BJ (cell line): ENCODE measurements at regions not wholly inside any gene's neighbourhood (a gene's known extent, or its start where the extent isn't known, plus 50 kb on each side); places are given as distances from the start of the nearest gene placed in this dataset.

Experiments used
- CTCF ChIA-PET: fragments of 350-600 bp; formaldehyde crosslinking; extraction: SDS; loops from one replicate; lab custom pipeline; 2021; ENCODE audit warnings: antibody characterized with exemption, inconsistent platforms; lab: Yijun Ruan, JAX
- POLR2A ChIA-PET: fragments of 300-600 bp; sonication (Branson Sonifier 250); formaldehyde crosslinking; extraction: SDS; loops from one replicate; lab custom pipeline; 2021; ENCODE audit warnings: antibody characterized with exemption; lab: Charles Lee
- DNase-seq: peaks from one replicate; pipeline ENCODE4 v3.0.0-alpha.2; 2011; ENCODE audit warnings: low read depth
- H3K27me3 ChIP-seq: 2 replicates; pipeline ENCODE4 v1.6.0; 2011; ENCODE audit warnings: low read length; ENCODE audit not compliant: control insufficient read depth, insufficient read depth
- H3K36me3 ChIP-seq: 2 replicates; pipeline ENCODE4 v1.5.1; 2011; ENCODE audit warnings: low read length; ENCODE audit not compliant: control insufficient read depth, insufficient read depth
- H3K4me3 ChIP-seq: 2 replicates; pipeline ENCODE4 v1.5.1; 2011; ENCODE audit warnings: low read depth, mild to moderate bottlenecking, control low read depth, low read length
- CTCF ChIP-seq: IDR thresholded peaks from 2 replicates; pipeline ENCODE4 v1.5.1; 2011; ENCODE audit warnings: low read depth, mild to moderate bottlenecking, control low read depth, inconsistent platforms, low read length, moderate library complexity; ENCODE audit not compliant: insufficient read depth

- POLR2A ChIA-PET = no interaction called here
- no peak for TF ChIP-seq CTCF
Measured at GRCh38 chr10:107873007-107873406, 708.5 kb upstream of the SORCS1 start.

GRCh38 chr10:107865691-107866090 is 701.2 kb upstream of the SORCS1 start:
- H3K4me3 ChIP-seq = no peak overlapping the region
- TF ChIP-seq CTCF = no peak
- no peaks in the 10 kb centered on the region for H3K36me3 ChIP-seq
- ChIA-PET CTCF (no interaction called here), POLR2A (no interaction called here)
- no peaks in the 10 kb centered on the region for H3K27me3 ChIP-seq
- no peak for DNase-seq

More at GRCh38 chr10:107873007-107873406, 708.5 kb upstream of the SORCS1 start:
- H3K4me3 ChIP-seq = no peak overlapping the region
- no peaks in the 10 kb centered on the region for H3K27me3 ChIP-seq
- DNase-seq = no peak
- H3K36me3 ChIP-seq = no peaks in the 10 kb centered on the region
- CTCF ChIA-PET = no interaction called here

- ChIA-PET POLR2A (no interaction called here), CTCF (no interaction called here)
- TF ChIP-seq CTCF = no peak
- Histone ChIP-seq H3K27me3 (no peaks in the 10 kb centered on the region), H3K36me3 (no peaks in the 10 kb centered on the region), H3K4me3 (no peak overlapping the region)
- no peak for DNase-seq
Measured at GRCh38 chr10:107859065-107859464, 694.6 kb upstream of the SORCS1 start.

- Histone ChIP-seq H3K36me3 (no peaks in the 10 kb centered on the region), H3K4me3 (no peak overlapping the region), H3K27me3 (no peaks in the 10 kb centered on the region)
- TF ChIP-seq CTCF = no peak
- POLR2A ChIA-PET = no interaction called here
- no peak for DNase-seq
- CTCF ChIA-PET = no interaction called here
Measured at GRCh38 chr10:107856047-107856315, 691.5 kb upstream of the SORCS1 start.

GRCh38 chr10:107855301-107856046 is 691.0 kb upstream of the SORCS1 start:
- POLR2A ChIA-PET = no interaction called here

More at GRCh38 chr10:107855301-107856046, 691.0 kb upstream of the SORCS1 start:
- CTCF ChIA-PET = no interaction called here
- Histone ChIP-seq H3K27me3 (no peaks in the 10 kb centered on the region), H3K4me3 (no peak overlapping the region), H3K36me3 (no peaks in the 10 kb centered on the region)
- no peak for TF ChIP-seq CTCF
- no peak for DNase-seq
